ENCODE measurements at regions not wholly inside any gene's neighbourhood (a gene's known extent, or its start where the extent isn't known, plus 50 kb on each side); places are given as distances from the start of the nearest gene placed in this dataset.
"Not testable (repeated sequence)": the region's sequence is repeated elsewhere in the genome, so short reads cannot be mapped to it uniquely, and the experiment has no call there.

DNA sequence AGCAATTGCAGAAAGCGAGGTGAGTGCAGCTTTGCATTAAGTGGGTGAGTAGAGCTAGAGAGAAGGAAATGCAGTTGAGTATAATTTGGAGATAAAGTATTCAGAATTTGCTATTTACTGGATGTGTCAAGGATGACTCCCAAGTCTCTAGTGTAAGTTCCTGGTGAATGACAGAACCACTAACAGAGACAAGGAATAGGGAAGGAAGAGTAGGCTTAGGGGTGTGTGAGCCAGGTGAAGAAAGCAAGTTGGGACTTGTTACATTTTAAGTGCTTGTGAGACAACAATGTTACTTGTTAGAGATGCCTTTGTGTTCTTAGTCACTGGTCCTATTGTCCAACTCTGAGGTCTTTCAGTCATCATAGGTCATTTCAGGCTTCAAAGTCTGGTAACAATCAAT, 70.8 kb downstream of the TBC1D26 start:
- not testable (repeated sequence) for H3K27me3 ChIP-seq (ENCODE audit: insufficient read depth, low read length, poor library complexity); DNase-seq; H2BK5ac ChIP-seq (ENCODE audit: low read length); H3K79me1 ChIP-seq (ENCODE audit: low read length); H4K8ac ChIP-seq (ENCODE audit: low read depth, low read length); H3K23ac ChIP-seq (ENCODE audit: low read length); H3K18ac ChIP-seq (ENCODE audit: low read length); H3K27ac ChIP-seq (ENCODE audit: low read depth, low read length); H3K9ac ChIP-seq (ENCODE audit: low read length); H3K4me2 ChIP-seq (ENCODE audit: low read length); H3K56ac ChIP-seq (ENCODE audit: low read length); H2AK5ac ChIP-seq (ENCODE audit: low read length); H3K36me3 ChIP-seq (ENCODE audit: control insufficient read depth, insufficient read depth, low read length); H3K4me3 ChIP-seq (ENCODE audit: low read length); H2BK120ac ChIP-seq (ENCODE audit: low read depth, low read length); H4K5ac ChIP-seq (ENCODE audit: low read length); H3K4ac ChIP-seq (ENCODE audit: low read depth, low read length); H2BK15ac ChIP-seq (replicated peaks; ENCODE audit: low read depth); H3K79me2 ChIP-seq (ENCODE audit: control insufficient read depth, insufficient read depth, low read length); H3K4me1 ChIP-seq (ENCODE audit: control insufficient read depth, low read depth, low read length)
- WGBS (ENCODE audit: extremely low coverage, insufficient coverage, low lambda C conversion rate), result no CpG with 5 or more reads among the region's 1 CpG

DNA sequence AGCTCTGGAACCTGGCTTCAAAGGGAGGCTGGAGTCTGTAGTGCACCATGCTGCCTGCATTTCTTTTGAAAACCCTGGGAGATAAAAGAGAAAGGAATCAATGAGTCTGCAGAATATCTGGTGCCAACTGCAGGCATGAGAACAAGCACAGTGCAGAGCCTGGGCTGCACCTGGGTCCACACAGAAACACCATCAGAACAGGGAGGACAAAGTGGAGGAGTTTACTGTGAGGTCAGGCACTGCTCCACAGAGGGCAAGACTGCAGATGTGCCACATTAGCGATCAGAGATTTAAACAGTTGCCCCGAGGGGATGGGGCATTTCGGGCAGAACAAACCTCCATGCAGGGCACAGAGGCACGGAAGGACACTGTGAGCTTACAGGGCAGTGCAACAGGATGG, 74.7 kb downstream of the TBC1D26 start:
- H3K4me2 ChIP-seq (ENCODE audit: low read length); H3K18ac ChIP-seq (ENCODE audit: low read length); H3K36me3 ChIP-seq (ENCODE audit: control insufficient read depth, insufficient read depth, low read length); H3K79me2 ChIP-seq (ENCODE audit: control insufficient read depth, insufficient read depth, low read length); H3K27me3 ChIP-seq (ENCODE audit: insufficient read depth, low read length, poor library complexity); H3K4ac ChIP-seq (ENCODE audit: low read depth, low read length); H3K79me1 ChIP-seq (ENCODE audit: low read length); H3K4me1 ChIP-seq (ENCODE audit: control insufficient read depth, low read depth, low read length); H3K4me3 ChIP-seq (ENCODE audit: low read length); H2BK5ac ChIP-seq (ENCODE audit: low read length); DNase-seq; H2BK120ac ChIP-seq (ENCODE audit: low read depth, low read length); H3K56ac ChIP-seq (ENCODE audit: low read length); H3K9ac ChIP-seq (ENCODE audit: low read length); H3K27ac ChIP-seq (ENCODE audit: low read depth, low read length); H2BK15ac ChIP-seq (replicated peaks; ENCODE audit: low read depth); H4K8ac ChIP-seq (ENCODE audit: low read depth, low read length); H4K5ac ChIP-seq (ENCODE audit: low read length); H3K23ac ChIP-seq (ENCODE audit: low read length); H2AK5ac ChIP-seq (ENCODE audit: low read length): not testable (repeated sequence)
- no CpG with 5 or more reads among the region's 4 CpGs for WGBS (ENCODE audit: extremely low coverage, insufficient coverage, low lambda C conversion rate)

DNA sequence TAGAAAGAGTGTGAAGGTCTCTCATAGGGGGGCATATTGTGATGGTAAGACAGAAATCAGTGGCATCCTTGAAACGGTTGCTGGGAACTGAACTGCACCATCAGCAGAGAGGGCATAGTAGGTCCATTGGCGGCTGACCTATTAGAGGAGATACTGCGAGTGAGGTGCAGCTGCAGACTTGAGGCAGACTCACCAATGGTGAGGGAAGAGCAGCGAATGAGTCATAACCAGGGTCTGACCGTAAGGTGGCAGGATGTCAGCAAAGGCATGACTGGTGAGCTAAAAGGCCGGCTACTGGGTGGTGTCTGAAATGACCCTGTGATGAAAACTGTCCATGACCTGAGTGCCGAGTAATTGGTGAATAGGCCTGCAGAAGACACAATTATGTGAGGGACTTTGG, 81.3 kb downstream of the TBC1D26 start:
- DNase-seq; H3K18ac ChIP-seq (ENCODE audit: low read length); H4K5ac ChIP-seq (ENCODE audit: low read length); H2BK5ac ChIP-seq (ENCODE audit: low read length); H3K4me2 ChIP-seq (ENCODE audit: low read length); H3K4me1 ChIP-seq (ENCODE audit: control insufficient read depth, low read depth, low read length); H3K36me3 ChIP-seq (ENCODE audit: control insufficient read depth, insufficient read depth, low read length); H3K79me1 ChIP-seq (ENCODE audit: low read length); H3K4ac ChIP-seq (ENCODE audit: low read depth, low read length); H3K9ac ChIP-seq (ENCODE audit: low read length); H3K56ac ChIP-seq (ENCODE audit: low read length); H3K27me3 ChIP-seq (ENCODE audit: insufficient read depth, low read length, poor library complexity); H3K4me3 ChIP-seq (ENCODE audit: low read length); H2BK120ac ChIP-seq (ENCODE audit: low read depth, low read length); H3K79me2 ChIP-seq (ENCODE audit: control insufficient read depth, insufficient read depth, low read length); H4K8ac ChIP-seq (ENCODE audit: low read depth, low read length); H3K27ac ChIP-seq (ENCODE audit: low read depth, low read length); H2BK15ac ChIP-seq (replicated peaks; ENCODE audit: low read depth); H2AK5ac ChIP-seq (ENCODE audit: low read length); H3K23ac ChIP-seq (ENCODE audit: low read length): not testable (repeated sequence)
- no CpG with 5 or more reads among the region's 7 CpGs for WGBS (ENCODE audit: extremely low coverage, insufficient coverage, low lambda C conversion rate)

DNA sequence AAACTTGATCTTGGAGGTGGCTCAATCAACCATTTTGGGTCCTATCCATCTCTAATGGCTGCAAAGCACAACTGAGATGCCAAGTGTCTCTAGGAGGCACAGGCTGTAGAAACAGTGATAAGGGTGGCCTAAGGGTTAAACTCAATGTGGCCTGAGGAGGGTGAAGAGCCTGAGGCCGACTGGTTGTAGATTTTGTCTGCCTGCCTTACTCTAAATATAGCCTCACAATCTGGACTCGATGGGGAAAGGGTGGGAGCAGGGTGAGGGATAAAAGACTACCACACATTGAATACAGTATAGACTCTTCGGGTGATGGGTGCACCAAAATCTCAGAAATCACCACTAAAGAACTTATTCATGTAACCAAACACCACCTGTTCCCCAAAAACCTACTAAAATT, 81.9 kb downstream of the TBC1D26 start:
- not testable (repeated sequence) for H3K18ac ChIP-seq (ENCODE audit: low read length); H3K79me1 ChIP-seq (ENCODE audit: low read length); H3K56ac ChIP-seq (ENCODE audit: low read length); H3K36me3 ChIP-seq (ENCODE audit: control insufficient read depth, insufficient read depth, low read length); H4K8ac ChIP-seq (ENCODE audit: low read depth, low read length); H2AK5ac ChIP-seq (ENCODE audit: low read length); H3K4me1 ChIP-seq (ENCODE audit: control insufficient read depth, low read depth, low read length); H2BK15ac ChIP-seq (replicated peaks; ENCODE audit: low read depth); H3K27ac ChIP-seq (ENCODE audit: low read depth, low read length); H4K5ac ChIP-seq (ENCODE audit: low read length); H2BK5ac ChIP-seq (ENCODE audit: low read length); DNase-seq; H3K4me2 ChIP-seq (ENCODE audit: low read length); H3K4me3 ChIP-seq (ENCODE audit: low read length); H3K4ac ChIP-seq (ENCODE audit: low read depth, low read length); H2BK120ac ChIP-seq (ENCODE audit: low read depth, low read length); H3K79me2 ChIP-seq (ENCODE audit: control insufficient read depth, insufficient read depth, low read length); H3K27me3 ChIP-seq (ENCODE audit: insufficient read depth, low read length, poor library complexity); H3K23ac ChIP-seq (ENCODE audit: low read length); H3K9ac ChIP-seq (ENCODE audit: low read length)
- WGBS (ENCODE audit: extremely low coverage, insufficient coverage, low lambda C conversion rate), result no CpG with 5 or more reads among the region's 3 CpGs

DNA sequence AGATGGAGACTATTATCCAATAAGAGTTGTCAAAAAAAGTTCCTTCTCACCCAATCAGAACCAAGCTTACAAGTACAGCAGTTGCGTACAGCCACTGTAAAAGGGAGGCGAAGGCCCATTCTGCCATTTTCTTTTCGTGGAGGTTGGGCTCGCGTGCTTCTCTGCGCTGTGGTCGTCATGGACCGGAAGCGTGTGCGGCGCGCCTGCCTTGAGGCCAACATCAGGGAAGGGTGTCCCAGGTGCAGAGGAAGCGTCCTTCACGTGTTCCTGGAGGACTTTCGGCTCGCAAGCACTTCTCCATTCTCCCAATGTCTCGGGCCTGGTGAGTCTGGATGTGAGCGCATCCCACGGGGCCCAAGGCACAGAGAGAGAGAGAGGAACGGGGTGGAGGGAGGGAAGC, 85.8 kb downstream of the TBC1D26 start:
- H3K4me3 ChIP-seq (ENCODE audit: low read length); H3K4me2 ChIP-seq (ENCODE audit: low read length); H2BK5ac ChIP-seq (ENCODE audit: low read length); H3K56ac ChIP-seq (ENCODE audit: low read length); H3K36me3 ChIP-seq (ENCODE audit: control insufficient read depth, insufficient read depth, low read length); H3K79me2 ChIP-seq (ENCODE audit: control insufficient read depth, insufficient read depth, low read length); H3K9ac ChIP-seq (ENCODE audit: low read length); H3K4me1 ChIP-seq (ENCODE audit: control insufficient read depth, low read depth, low read length); H2BK15ac ChIP-seq (replicated peaks; ENCODE audit: low read depth); DNase-seq; H3K18ac ChIP-seq (ENCODE audit: low read length); H3K79me1 ChIP-seq (ENCODE audit: low read length); H2BK120ac ChIP-seq (ENCODE audit: low read depth, low read length); H2AK5ac ChIP-seq (ENCODE audit: low read length); H4K5ac ChIP-seq (ENCODE audit: low read length); H3K23ac ChIP-seq (ENCODE audit: low read length); H3K27ac ChIP-seq (ENCODE audit: low read depth, low read length); H3K4ac ChIP-seq (ENCODE audit: low read depth, low read length); H4K8ac ChIP-seq (ENCODE audit: low read depth, low read length); H3K27me3 ChIP-seq (ENCODE audit: insufficient read depth, low read length, poor library complexity): not testable (repeated sequence)
- WGBS (ENCODE audit: extremely low coverage, insufficient coverage, low lambda C conversion rate), result no CpG with 5 or more reads among the region's 20 CpGs

DNA sequence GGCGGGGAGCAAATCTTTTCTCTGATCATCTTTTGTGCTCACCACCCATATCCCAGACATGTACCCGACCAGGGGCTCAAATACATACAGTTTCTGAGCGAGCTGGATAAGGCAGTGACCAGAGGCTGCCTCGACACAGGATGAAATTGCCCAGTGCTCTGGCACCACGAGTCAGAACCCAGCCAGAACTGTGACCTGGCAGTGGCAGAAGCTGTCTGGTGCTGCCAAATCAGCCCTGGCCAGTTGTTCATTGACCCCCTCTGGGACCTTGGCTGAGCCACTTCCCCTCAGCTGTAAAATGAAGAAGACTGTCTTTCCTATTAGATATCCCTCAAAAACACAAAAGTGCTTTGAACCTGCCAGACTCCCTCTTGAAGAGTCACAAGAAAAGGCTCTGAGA, 90.2 kb downstream of the TBC1D26 start:
- not testable (repeated sequence) for H3K4me3 ChIP-seq (ENCODE audit: low read length); H3K18ac ChIP-seq (ENCODE audit: low read length); H2BK15ac ChIP-seq (replicated peaks; ENCODE audit: low read depth); H3K56ac ChIP-seq (ENCODE audit: low read length); H2BK5ac ChIP-seq (ENCODE audit: low read length); H3K9ac ChIP-seq (ENCODE audit: low read length); H4K8ac ChIP-seq (ENCODE audit: low read depth, low read length); H3K4ac ChIP-seq (ENCODE audit: low read depth, low read length); H3K79me1 ChIP-seq (ENCODE audit: low read length); H2AK5ac ChIP-seq (ENCODE audit: low read length); H3K4me2 ChIP-seq (ENCODE audit: low read length); H3K36me3 ChIP-seq (ENCODE audit: control insufficient read depth, insufficient read depth, low read length); H3K27ac ChIP-seq (ENCODE audit: low read depth, low read length); H2BK120ac ChIP-seq (ENCODE audit: low read depth, low read length); H3K4me1 ChIP-seq (ENCODE audit: control insufficient read depth, low read depth, low read length); H3K79me2 ChIP-seq (ENCODE audit: control insufficient read depth, insufficient read depth, low read length); H3K23ac ChIP-seq (ENCODE audit: low read length); H3K27me3 ChIP-seq (ENCODE audit: insufficient read depth, low read length, poor library complexity); DNase-seq; H4K5ac ChIP-seq (ENCODE audit: low read length)
- WGBS (ENCODE audit: extremely low coverage, insufficient coverage, low lambda C conversion rate), result no CpG with 5 or more reads among the region's 5 CpGs

Data from mesendoderm (in vitro differentiated cells).